NB4 (cell line): ENCODE measurements at regions not wholly inside any gene's neighbourhood (a gene's known extent, or its start where the extent isn't known, plus 50 kb on each side); places are given as distances from the start of the nearest gene placed in this dataset.

Experiments
- CTCF ChIP-seq: IDR thresholded peaks from one replicate; pipeline ENCODE4 v1.5.1; 2012; ENCODE audit warnings: low read depth, low read length
- MAX ChIP-seq: IDR thresholded peaks from 2 replicates; pipeline ENCODE4 v1.6.1; 2011; ENCODE audit warnings: low read depth, low read length
- POLR2A ChIP-seq: IDR thresholded peaks from 2 replicates; pipeline ENCODE4 v1.6.1; 2011; ENCODE audit warnings: mild to moderate bottlenecking; ENCODE audit not compliant: insufficient read length; ENCODE audit errors: extremely low read depth

GRCh38 chr2:4188561-4188960 lies 485.2 kb downstream of the DCDC2C start:
- TF ChIP-seq POLR2A (no peak), CTCF (no peak), MAX (no peak)
